Kidney (tissue), 13 donors: ENCODE measurements at regions not wholly inside any gene's neighbourhood (a gene's known extent, or its start where the extent isn't known, plus 50 kb on each side); places are given as distances from the start of the nearest gene placed in this dataset.
A peak's percentile ranks its signal among the peaks of the same experiment; 100 is the strongest.

Experiments
- DNase-seq, 5 donors: peaks; one replicate each; pipeline ENCODE4 v3.0.0-alpha.2; 2013 to 2020
- FAIRE-seq: peaks from 2 replicates; lab custom pipeline; 2012; peaks lifted over from hg19 to GRCh38; lab: Jason Lieb, UNC
- H3K27ac ChIP-seq, 2 donors: one replicate each; pipeline ENCODE4 v1.7.0; 2013; ENCODE audit warnings: low read depth in 2 of 2, low read length in 2 of 2, inconsistent platforms in 1 of 2
- H3K27me3 ChIP-seq: one replicate; pipeline ENCODE4 v1.7.1; 2013; ENCODE audit warnings: low read length, inconsistent platforms; ENCODE audit not compliant: control insufficient read depth, insufficient read depth
- H3K36me3 ChIP-seq, 3 donors: one replicate each; pipeline versions ENCODE4 v1.7.0 to v1.7.1; 2013; ENCODE audit warnings: low read length in 3 of 3, control low read depth in 1 of 3, inconsistent platforms in 1 of 3; ENCODE audit not compliant: insufficient read depth in 3 of 3, control insufficient read depth in 2 of 3
- H3K4me1 ChIP-seq, 3 donors: one replicate each; pipeline versions ENCODE4 v1.7.0 to v1.7.1; 2013; ENCODE audit warnings: low read length in 3 of 3, inconsistent platforms in 1 of 3, low read depth in 1 of 3; ENCODE audit not compliant: control insufficient read depth in 2 of 3, insufficient read depth in 2 of 3
- H3K4me3 ChIP-seq, 3 donors: one replicate each; pipeline versions ENCODE4 v1.7.0 to v1.8.1; 2013; ENCODE audit warnings: low read length in 3 of 3, control low read depth in 1 of 3, inconsistent platforms in 1 of 3
- H3K9ac ChIP-seq, 3 donors: one replicate each; pipeline versions ENCODE4 v1.7.0 to v1.7.1; 2013; ENCODE audit warnings: low read length in 3 of 3, control low read depth in 1 of 3, inconsistent platforms in 1 of 3
- H3K9me3 ChIP-seq, 3 donors: one replicate each; pipeline versions ENCODE4 v1.7.0 to v1.7.1; 2013; ENCODE audit warnings: low read length in 3 of 3, control low read depth in 1 of 3, inconsistent platforms in 1 of 3; ENCODE audit not compliant: control insufficient read depth in 2 of 3, insufficient read depth in 1 of 3
- intact Hi-C: fragments of 100-400 bp; cut with DNase I; formaldehyde crosslinking; loops from one replicate; pipeline ENCODE4 v1.11.1; 2022
- TF ChIP-seq, protein P1 (sequence below): IDR thresholded peaks from 3 replicates; pipeline ENCODE4 v1.5.1; 2012; ENCODE audit warnings: mild to moderate bottlenecking, moderate library complexity, borderline replicate concordance; ENCODE audit not compliant: insufficient read depth; ENCODE audit errors: extremely low read depth
- donor health status: control.
- donor health status: control.
- donor health status: control.
- donor health status: control.
- donor health status: control.
- donor health status: DM: yes; HTN: yes; CAD: no.
- donor health status: Normal renal cell carcinoma (clear cell type).

DNA sequence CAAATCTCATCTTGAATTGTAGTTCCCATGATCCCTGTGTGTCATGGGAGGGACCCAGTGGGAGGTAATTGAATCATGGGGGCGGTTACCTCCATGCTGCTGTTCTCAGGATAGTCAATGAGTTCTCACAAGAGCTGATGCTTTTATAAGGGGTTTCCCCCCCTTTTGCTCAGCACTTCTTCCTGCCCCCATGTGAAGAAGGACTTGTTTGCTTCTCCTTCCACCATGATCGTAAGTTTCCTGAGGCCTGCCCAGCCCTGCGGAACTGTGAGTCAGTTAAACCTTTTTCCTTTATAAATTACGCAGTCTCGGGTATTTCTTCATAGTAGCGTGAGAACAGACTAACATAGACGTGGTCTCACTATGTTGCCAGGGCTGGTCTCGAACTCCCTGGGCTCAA, 56.1 kb upstream of the EIF5 start:
- FAIRE-seq (no peak), DNase-seq (no peak)
- Histone ChIP-seq H3K27ac (no peak overlapping the region), H3K27me3 (peaks cover 13% of the 10 kb centered on the region), H3K36me3 (no peaks in the 10 kb centered on the region), H3K9ac (no peak overlapping the region), H3K4me1 (peaks cover 0 to 5% (median 0%) of the 10 kb centered on the region in 3 donors), H3K4me3 (no peak overlapping the region), H3K9me3 (no peaks in the 10 kb centered on the region)
- TF ChIP-seq, protein P1, sequence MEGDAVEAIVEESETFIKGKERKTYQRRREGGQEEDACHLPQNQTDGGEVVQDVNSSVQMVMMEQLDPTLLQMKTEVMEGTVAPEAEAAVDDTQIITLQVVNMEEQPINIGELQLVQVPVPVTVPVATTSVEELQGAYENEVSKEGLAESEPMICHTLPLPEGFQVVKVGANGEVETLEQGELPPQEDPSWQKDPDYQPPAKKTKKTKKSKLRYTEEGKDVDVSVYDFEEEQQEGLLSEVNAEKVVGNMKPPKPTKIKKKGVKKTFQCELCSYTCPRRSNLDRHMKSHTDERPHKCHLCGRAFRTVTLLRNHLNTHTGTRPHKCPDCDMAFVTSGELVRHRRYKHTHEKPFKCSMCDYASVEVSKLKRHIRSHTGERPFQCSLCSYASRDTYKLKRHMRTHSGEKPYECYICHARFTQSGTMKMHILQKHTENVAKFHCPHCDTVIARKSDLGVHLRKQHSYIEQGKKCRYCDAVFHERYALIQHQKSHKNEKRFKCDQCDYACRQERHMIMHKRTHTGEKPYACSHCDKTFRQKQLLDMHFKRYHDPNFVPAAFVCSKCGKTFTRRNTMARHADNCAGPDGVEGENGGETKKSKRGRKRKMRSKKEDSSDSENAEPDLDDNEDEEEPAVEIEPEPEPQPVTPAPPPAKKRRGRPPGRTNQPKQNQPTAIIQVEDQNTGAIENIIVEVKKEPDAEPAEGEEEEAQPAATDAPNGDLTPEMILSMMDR, result no peak
- intact Hi-C loops, result no loop called here

DNA sequence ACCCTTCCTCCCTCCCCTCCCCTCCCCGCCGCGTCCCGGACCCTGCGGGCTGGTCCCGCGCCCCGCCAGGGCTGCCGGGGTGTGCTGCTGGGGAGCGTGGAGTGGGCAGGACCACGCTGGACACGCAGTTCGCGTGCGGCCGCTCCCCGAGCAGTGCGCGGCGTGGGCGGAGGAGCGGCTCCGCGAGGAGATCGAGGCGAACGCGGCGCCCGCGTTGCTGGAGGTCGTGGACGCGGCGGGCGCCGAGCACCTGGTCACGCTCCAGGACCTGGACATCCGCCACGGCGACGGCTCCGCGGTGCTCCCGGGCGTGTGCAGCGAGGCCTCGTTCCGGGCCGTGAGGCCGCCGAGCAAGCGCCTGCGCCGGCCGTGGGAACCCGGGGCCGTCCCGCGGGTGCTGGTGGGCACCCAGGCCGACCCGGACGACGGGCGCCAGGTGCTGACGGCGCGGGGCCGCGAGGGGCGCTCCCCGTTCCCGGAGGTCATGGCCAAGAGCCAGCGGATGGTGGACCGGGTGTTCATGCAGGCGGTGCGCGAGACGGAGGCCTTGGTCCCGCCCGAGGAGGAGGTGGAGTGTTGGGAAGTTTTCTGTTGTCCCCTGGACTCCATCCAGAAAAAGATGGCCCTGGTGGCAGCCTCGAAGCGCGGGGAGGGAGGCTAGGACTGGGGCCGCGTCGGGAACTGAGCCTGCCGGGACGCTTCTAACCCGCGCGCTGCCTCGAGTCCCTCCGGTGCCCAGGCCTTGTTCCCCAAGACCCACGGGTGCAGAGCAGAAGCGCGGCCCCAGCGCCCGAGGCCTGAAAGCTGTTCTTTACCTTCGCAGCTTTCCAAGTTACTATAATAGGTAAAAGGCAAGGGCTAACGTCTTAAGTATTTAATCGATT, 54.7 kb upstream of the EIF5 start:
- intact Hi-C loops, result no loop called here
- Histone ChIP-seq H3K27me3 (peaks cover 13% of the 10 kb centered on the region), H3K9me3 (no peaks in the 10 kb centered on the region), H3K27ac (peak overlapping the region; percentile 34 to 75), H3K4me1 (peaks cover 0 to 5% (median 0%) of the 10 kb centered on the region in 3 donors), H3K36me3 (no peaks in the 10 kb centered on the region), H3K9ac (no peak overlapping the region), H3K4me3 (no peak overlapping the region)
- DNase-seq (peak; percentile 48 to 86 (median 67)), FAIRE-seq (no peak)
- TF ChIP-seq, protein P1, result no peak

DNA sequence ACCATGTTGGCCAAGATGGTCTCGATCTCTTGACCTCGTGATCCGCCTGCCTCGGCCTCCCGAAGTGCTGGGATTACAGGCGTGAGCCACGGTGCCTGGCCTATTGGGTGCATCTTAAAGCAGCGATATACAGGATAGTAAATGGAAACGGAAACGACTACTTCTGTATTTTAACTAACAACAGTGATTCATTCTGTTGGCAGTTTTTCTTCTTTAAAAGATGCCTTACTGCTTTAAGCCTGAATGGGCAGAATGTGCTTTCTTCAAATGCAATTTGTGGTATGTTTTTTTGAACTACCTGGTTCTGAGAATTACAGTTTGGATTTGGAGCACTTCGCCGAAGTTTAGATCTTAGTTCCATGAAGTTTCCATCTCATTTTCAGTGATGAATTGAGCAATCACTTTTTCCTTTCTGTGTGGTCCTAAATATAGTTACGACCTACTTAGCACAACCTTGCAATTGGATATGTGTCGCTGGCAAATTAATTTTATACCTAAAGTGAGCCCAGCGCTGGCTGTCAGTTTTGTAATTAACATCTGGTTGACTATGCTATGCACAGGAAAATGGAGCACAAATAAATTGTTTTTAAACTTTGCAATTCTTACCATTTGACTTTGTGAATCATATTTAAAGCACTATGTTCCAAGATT, 53.6 kb upstream of the EIF5 start:
- TF ChIP-seq, protein P1, result no peak
- Histone ChIP-seq H3K27ac (no peak overlapping the region), H3K9me3 (no peaks in the 10 kb centered on the region), H3K27me3 (peaks cover 11% of the 10 kb centered on the region), H3K36me3 (no peaks in the 10 kb centered on the region), H3K4me3 (no peak overlapping the region), H3K9ac (no peak overlapping the region), H3K4me1 (peaks cover 0 to 5% (median 0%) of the 10 kb centered on the region in 3 donors)
- intact Hi-C loops, result no loop called here
- DNase-seq (peak in 1 of 5 donors; percentile 14), FAIRE-seq (no peak)
